GM21447 (cell line): ENCODE measurements at regions not wholly inside any gene's neighbourhood (a gene's known extent, or its start where the extent isn't known, plus 50 kb on each side); places are given as distances from the start of the nearest gene placed in this dataset.
"Not testable (repeated sequence)": the region's sequence is repeated elsewhere in the genome, so short reads cannot be mapped to it uniquely, and the experiment has no call there.

Source experiments
- ATAC-seq: cut with Tn5 transposase; IDR thresholded peaks from one replicate; pipeline ENCODE4 v1.9.1; 2021; ENCODE audit not compliant: unreplicated experiment

- ATAC-seq, result not testable (repeated sequence)
These were observed 558.1 kb downstream of the CD109 start for GRCh38 chr6:74254147-74254546.

GRCh38 chr6:74253261-74253660 lies 557.3 kb downstream of the CD109 start:
- no peak for ATAC-seq

- no peak for ATAC-seq
These were observed 554.3 kb downstream of the CD109 start for GRCh38 chr6:74250161-74250818.

GRCh38 chr6:74249658-74250057 lies 553.7 kb downstream of the CD109 start:
- peak; percentile 81 for ATAC-seq

GRCh38 chr6:74248966-74249365 lies 553.0 kb downstream of the CD109 start:
- no peak for ATAC-seq

- no peak for ATAC-seq
These were observed 526.8 kb downstream of the CD109 start for GRCh38 chr6:74222768-74223333.

GRCh38 chr6:74213995-74214394 lies 518.0 kb downstream of the CD109 start:
- no peak for ATAC-seq

GRCh38 chr6:74208239-74208638 lies 512.2 kb downstream of the CD109 start:
- no peak for ATAC-seq

GRCh38 chr6:74199215-74199915 lies 503.4 kb downstream of the CD109 start:
- no peak for ATAC-seq

GRCh38 chr6:74197310-74197709 lies 501.3 kb downstream of the CD109 start:
- no peak for ATAC-seq

GRCh38 chr6:74187811-74188210 lies 491.8 kb downstream of the CD109 start:
- no peak for ATAC-seq

GRCh38 chr6:74182992-74183391 lies 487.0 kb downstream of the CD109 start:
- ATAC-seq, result no peak

GRCh38 chr6:74181471-74181870 lies 485.5 kb downstream of the CD109 start:
- no peak for ATAC-seq

GRCh38 chr6:74177506-74177905 lies 481.5 kb downstream of the CD109 start:
- ATAC-seq, result no peak

- not testable (repeated sequence) for ATAC-seq
These were observed 474.5 kb downstream of the CD109 start for GRCh38 chr6:74170550-74170949.

GRCh38 chr6:74170118-74170517 lies 474.1 kb downstream of the CD109 start:
- ATAC-seq, result no peak

GRCh38 chr6:74167976-74168375 lies 472.0 kb downstream of the CD109 start:
- no peak for ATAC-seq

GRCh38 chr6:74167511-74167910 lies 471.5 kb downstream of the CD109 start:
- no peak for ATAC-seq

GRCh38 chr6:74166849-74167248 lies 470.8 kb downstream of the CD109 start:
- no peak for ATAC-seq

GRCh38 chr6:74161380-74161779 lies 465.4 kb downstream of the CD109 start:
- ATAC-seq, result no peak

GRCh38 chr6:74152096-74152675 lies 456.2 kb downstream of the CD109 start:
- ATAC-seq, result no peak

- no peak for ATAC-seq
These were observed 449.9 kb downstream of the CD109 start for GRCh38 chr6:74145931-74146330.
